CD4-positive, alpha-beta T cell treated with Interleukin-17A for 4 hours (primary cell): ENCODE measurements at regions not wholly inside any gene's neighbourhood (a gene's known extent, or its start where the extent isn't known, plus 50 kb on each side); places are given as distances from the start of the nearest gene placed in this dataset.
"Not testable (repeated sequence)": the region's sequence is repeated elsewhere in the genome, so short reads cannot be mapped to it uniquely, and the experiment has no call there.

Experiments used
- DNase-seq: peaks from one replicate; pipeline ENCODE4 v3.0.0-alpha.2; 2020; ENCODE audit warnings: mixed read lengths

GRCh38 chr7:1344981-1345701 lies 112.5 kb downstream of the UNCX start:
- no peak for DNase-seq

DNA sequence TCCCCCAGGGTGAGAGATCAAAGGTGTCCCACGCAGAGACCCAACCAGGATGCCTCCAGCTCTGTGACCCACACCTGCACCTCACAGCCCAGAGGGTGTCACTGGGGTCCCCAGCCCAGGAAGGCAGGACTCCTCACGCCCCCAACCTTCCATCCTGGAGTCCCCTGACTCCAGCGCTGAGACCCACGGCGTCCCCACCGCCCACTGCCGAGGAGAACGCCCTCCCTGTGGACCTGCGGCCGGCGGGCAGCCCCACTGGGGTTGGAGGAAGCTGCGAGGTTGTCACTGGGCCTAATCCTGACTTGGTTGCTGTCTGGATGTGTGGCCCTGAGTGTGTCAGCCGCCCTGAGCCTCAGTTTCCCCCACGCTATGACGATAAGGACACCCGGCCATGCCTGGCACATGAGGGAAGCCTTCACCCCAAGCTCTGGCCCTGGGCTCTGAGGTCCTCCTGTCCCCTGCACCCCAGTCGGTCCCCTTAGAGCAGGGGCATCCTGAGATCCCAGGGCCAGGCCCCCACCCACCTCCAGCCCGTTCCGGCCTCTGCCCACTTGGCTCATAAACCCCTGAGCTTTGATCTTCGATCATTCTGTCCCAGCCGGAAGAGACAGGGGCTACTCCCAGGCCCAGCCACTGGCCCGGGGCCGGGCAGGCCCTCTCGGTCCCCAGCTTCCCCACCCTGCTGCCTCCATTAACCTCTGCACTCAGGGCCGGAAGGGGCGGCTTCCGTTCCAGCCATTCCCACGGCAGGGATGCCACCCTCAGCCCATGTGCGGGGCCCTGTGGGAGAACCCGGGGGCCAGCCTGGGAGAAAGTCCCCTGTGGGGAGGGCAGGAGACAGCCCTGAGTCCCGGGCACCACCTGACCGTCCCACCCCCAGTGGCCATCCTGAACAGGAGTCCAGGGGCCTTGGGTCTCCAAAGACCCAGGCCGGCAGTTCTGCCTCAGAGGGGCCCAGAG lies 113.2 kb downstream of the MICALL2 start:
- no peak for DNase-seq

- DNase-seq = no peak
Measured at GRCh38 chr7:1346851-1347250, 112.4 kb downstream of the MICALL2 start.

- DNase-seq = no peak
Measured at GRCh38 chr7:1348096-1348822, 111.0 kb downstream of the MICALL2 start.

DNA sequence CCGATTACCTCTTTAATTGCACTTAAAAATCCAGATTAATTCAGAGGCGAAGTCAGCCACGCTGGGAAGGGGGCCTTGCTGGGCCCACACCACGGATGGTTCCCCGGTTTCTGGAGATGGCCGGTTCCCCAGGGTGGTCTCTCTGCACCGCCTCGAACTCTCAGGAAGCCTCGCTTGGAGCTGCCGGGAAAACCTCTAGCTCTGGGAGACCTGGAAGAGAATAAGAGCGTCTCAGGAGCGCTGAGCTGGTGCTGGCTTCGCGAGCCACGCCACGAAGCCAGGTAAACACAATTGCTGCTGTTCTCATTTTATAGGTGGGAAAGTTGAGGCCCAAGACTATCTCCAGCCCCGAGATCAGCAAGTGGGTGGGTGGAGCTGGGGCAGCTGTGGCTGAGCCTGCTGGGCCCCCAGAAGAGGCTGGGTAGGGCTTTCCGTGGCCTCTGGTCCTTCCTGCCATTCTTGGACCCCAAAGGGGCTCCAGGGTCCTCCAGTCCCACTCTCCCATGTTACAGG lies 110.4 kb downstream of the MICALL2 start:
- DNase-seq = no peak

DNA sequence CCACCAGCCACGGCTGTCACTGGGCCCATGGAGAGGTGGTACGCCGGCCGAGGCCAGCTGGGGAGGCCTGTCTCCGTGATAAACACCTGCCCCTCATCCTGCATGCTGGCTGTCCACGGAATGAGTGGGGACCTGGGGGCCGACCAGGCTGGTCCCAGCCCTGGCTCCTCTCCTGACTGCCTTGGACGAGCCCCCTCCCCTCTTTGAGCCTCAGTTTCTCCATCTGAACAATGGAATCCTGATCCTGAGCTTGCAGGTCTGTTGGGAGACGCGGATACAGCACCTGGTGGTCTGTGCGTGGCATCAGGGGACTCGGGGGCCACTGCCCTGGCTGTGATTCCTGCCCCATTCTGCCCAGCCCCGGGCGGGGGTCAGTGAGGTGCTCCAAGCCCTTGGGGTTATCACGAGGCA lies 109.9 kb downstream of the MICALL2 start:
- DNase-seq = no peak

DNA sequence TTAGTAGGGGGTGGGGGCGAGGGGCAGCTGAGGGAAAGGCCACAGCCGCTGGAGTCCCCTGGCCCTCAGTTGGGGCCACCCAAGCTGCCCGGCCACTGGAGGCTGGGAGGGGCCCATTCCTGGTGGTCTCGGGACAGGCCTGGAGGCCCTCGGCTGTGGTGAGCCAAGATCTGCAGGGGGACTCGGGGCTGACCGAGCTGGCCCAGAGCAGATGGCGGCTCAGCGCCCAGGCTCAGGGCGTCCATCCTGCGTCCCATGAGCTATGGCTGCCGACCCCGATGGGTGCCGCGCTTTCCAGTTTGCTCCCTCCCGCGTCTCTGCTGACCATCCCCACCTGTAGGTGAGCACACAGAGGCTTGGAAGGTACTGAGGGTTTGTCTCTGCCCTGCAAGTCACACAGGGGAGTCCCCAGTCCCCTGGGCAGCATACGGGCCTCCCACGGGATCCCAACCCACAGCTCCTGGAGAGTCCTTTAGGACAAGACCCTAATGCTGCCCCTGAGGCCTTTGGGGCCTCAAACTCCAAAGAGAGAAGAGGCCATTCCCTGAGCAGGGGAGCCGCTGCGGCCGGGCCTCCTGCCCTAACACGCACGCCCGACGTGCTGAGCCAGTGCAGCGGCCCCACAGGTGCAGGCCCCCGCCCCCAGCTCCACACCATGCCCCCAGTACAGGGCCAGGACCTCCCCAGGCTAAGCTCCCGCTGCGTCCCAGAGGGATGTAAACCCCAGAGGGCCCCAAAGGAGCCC lies 107.2 kb downstream of the MICALL2 start:
- no peak for DNase-seq

- DNase-seq = no peak
Measured at GRCh38 chr7:1352656-1353271, 106.5 kb downstream of the MICALL2 start.

DNA sequence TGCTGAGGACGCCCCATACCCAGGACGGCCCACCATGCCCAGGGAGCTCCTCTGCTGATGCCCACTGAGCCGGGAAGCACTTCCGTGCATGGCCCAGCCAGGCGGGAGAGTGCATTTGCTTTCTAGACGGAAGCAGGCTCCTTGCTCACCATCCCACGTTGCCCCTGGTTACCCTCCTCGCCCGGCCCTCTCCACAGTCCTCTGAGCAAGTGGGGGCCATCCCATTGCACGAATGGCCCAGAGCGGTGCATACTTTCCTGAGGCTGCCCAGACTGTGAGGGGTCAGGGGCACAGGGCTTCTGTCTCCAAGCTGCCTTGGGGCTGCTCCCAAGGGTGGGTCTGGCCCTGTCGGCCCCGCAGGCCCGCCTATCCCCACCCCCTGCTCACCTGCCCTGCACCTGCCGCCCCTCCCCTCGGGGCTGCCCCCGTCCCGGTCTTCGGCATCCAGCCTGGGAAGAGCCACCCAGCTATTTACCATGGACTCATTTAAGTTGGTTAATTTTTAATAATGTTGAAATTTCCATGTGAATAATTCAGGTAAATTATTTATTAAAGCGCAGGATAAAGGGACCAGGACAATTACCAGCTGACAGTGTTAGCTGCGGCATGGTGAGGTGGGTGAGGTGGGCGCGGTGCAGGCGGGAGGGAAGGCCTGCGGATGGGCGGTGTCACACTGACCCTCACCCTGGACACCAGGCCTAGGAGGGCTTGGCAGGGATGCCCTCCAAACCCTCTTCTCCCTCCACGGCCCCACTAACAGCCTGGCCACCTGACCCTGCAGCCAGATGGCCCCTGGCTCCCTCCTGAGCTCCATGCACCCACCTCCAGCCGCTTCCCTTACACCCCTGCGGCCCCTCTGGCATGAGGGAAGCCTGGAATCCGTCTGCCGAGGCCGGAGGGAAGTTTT lies 104.4 kb downstream of the MICALL2 start:
- DNase-seq = no peak

- DNase-seq = no peak
Measured at GRCh38 chr7:1355568-1356340, 103.5 kb downstream of the MICALL2 start.

GRCh38 chr7:1356853-1357252 lies 102.4 kb downstream of the MICALL2 start:
- DNase-seq = not testable (repeated sequence)

- not testable (repeated sequence) for DNase-seq
Measured at GRCh38 chr7:1357260-1357600, 102.0 kb downstream of the MICALL2 start.

DNA sequence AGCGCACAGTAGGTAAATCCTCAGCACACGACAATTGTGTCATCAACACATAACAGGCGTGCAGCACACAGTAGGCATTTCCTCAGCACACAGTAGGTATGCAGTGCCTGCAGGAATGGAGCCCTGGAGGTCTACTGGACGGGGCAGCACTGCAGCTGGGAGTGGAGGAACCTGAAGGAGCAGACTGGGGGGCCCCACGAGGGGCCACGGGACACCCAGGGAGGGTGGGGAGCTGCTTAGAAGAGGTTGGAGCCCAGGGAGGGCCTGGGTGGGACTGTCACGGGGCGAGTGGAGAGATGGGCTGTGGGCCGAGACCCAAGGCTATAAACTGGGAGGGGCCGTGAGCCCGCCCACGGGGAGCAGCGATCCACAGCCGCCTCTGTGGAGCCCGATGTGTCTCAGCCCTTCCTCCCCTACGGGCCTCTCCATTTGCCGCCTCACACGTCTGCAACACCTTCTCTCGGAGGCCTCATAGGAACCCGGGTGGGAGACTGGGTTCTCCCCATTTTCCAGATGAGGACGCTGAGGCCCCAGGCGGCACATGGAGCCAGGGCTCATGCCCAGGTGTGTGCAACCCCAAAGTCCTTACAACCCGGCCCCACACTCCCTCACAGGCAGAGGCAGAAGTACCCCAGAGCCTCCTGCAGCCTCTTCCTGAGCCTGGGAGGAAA lies 101.5 kb downstream of the MICALL2 start:
- no peak for DNase-seq

GRCh38 chr7:1358376-1359050 lies 100.8 kb downstream of the MICALL2 start:
- no peak for DNase-seq

- no peak for DNase-seq
Measured at GRCh38 chr7:1359051-1359400, 100.2 kb downstream of the MICALL2 start.

DNA sequence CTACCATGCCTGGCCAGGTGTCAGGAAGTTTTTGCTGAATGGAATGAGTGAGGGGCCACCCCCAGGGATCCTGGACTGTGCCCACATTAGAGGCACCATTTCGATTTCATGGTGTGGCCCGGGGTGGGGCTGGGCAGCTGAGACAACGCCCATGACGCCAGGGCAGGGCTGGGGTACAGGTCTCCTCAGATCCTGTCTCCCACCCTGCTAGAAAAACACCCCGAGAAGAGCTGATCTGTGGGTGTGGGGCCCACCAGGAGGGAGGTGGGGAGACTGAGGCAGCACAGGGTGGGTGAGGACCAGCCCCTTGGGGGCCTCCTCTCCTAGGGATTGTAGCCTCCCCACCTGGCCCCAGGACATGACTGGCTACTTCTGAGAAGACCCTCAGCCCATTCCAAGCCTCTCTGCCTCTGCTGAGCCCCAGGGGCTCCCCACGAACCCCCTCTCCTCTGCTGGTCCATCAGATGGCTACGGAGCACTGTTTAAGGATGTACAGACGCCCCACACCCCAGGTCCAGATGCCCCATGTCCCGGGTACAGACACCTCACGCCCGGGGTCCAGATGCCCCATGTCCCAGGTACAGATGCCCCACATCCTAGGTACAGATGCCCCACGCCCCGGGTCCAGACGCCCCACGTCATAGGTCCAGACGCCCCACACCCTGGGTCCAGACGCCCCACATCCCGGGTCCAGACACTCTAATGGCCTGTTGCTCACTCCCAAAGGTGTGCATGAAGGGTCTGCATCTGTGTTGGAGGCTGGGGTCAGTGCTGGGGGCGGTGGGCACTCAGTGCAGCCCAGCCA lies 99.4 kb downstream of the MICALL2 start:
- no peak for DNase-seq

DNA sequence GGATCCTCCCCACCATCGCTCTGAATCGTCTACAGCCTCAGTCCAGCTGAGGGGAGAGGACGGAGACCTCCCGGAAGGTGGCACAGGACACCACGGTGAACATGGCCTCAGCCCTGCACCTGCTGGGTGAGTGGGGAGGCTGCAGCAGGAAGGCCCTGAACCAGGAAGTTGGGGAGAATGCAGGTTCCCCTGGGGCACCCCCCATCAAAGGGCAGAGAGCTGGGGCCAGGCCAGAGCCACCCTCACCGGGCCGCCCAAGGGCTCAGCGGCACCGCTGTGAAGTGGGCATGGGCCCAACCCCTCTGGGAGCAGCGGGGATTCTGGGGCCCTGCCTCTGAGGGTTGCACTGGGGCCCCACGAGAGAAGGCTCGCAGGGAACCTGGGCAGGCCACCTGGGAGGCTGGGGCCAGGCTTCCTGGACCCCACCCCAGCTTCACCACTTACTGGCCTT lies 98.7 kb downstream of the MICALL2 start:
- no peak for DNase-seq
